H9 (cell line): ENCODE measurements at regions not wholly inside any gene's neighbourhood (a gene's known extent, or its start where the extent isn't known, plus 50 kb on each side); places are given as distances from the start of the nearest gene placed in this dataset.

ENCODE experiments used
- DNase-seq: peaks from one replicate; pipeline ENCODE4 v3.0.0-alpha.2; 2017
- H2AFZ ChIP-seq: one replicate; pipeline ENCODE4 v1.6.1; 2013; ENCODE audit warnings: mild to moderate bottlenecking, low read length, control low read depth, moderate library complexity
- H2AK5ac ChIP-seq: 2 replicates; pipeline ENCODE4 v1.6.1; 2013; ENCODE audit warnings: low read length, control low read depth, mixed read lengths; ENCODE audit not compliant: insufficient read length
- H2BK120ac ChIP-seq: one replicate; pipeline ENCODE4 v1.6.1; 2013; ENCODE audit warnings: low read depth, mild to moderate bottlenecking, low read length, control low read depth, inconsistent platforms; ENCODE audit not compliant: poor library complexity, severe bottlenecking
- H2BK12ac ChIP-seq: 2 replicates; pipeline ENCODE4 v1.6.1; 2013; ENCODE audit warnings: low read length, control low read depth, mixed read lengths, low read depth; ENCODE audit not compliant: insufficient read length
- H2BK15ac ChIP-seq: 2 replicates; pipeline ENCODE4 v1.6.1; 2013; ENCODE audit warnings: low read depth, low read length, control low read depth
- H2BK20ac ChIP-seq: one replicate; pipeline ENCODE4 v1.6.1; 2013; ENCODE audit warnings: low read depth, mild to moderate bottlenecking, low read length, control low read depth, inconsistent platforms; ENCODE audit not compliant: poor library complexity, severe bottlenecking
- H2BK5ac ChIP-seq: 2 replicates; pipeline ENCODE4 v1.6.1; 2013; ENCODE audit warnings: low read length, control low read depth, mixed read lengths; ENCODE audit not compliant: insufficient read length
- H3K14ac ChIP-seq: 2 replicates; pipeline ENCODE4 v1.6.1; 2013; ENCODE audit warnings: low read length, control low read depth; ENCODE audit not compliant: insufficient read depth
- H3K18ac ChIP-seq: 2 replicates; pipeline ENCODE4 v1.6.1; 2013; ENCODE audit warnings: low read depth, mild to moderate bottlenecking, mixed read lengths, low read length, control low read depth; ENCODE audit not compliant: insufficient read length
- H3K23ac ChIP-seq: 2 replicates; pipeline ENCODE4 v1.6.1; 2013; ENCODE audit warnings: low read length, control low read depth, mixed read lengths, low read depth; ENCODE audit not compliant: insufficient read length
- H3K23me2 ChIP-seq: 2 replicates; pipeline ENCODE4 v1.6.1; 2013; ENCODE audit warnings: low read depth, mild to moderate bottlenecking, mixed read lengths, low read length, control low read depth; ENCODE audit not compliant: insufficient read length, poor library complexity, severe bottlenecking
- H3K27ac ChIP-seq: 2 replicates; pipeline ENCODE4 v1.5.1; 2013; ENCODE audit warnings: low read length, control low read depth, mixed read lengths, low read depth; ENCODE audit not compliant: insufficient read length
- H3K27me3 ChIP-seq: 2 replicates; pipeline ENCODE4 v1.6.1; 2013; ENCODE audit warnings: low read length, control low read depth, inconsistent platforms; ENCODE audit not compliant: insufficient read depth
- H3K4ac ChIP-seq: 2 replicates; pipeline ENCODE4 v1.6.1; 2013; ENCODE audit warnings: low read depth, mild to moderate bottlenecking, control low read depth, inconsistent platforms, low read length, moderate library complexity
- H3K4me1 ChIP-seq: 2 replicates; pipeline ENCODE4 v1.6.1; 2013; ENCODE audit warnings: low read length, control low read depth, inconsistent platforms; ENCODE audit not compliant: insufficient read depth
- H3K4me2 ChIP-seq: 2 replicates; pipeline ENCODE4 v1.6.1; 2013; ENCODE audit warnings: low read length, control low read depth, mixed read lengths; ENCODE audit not compliant: insufficient read length, insufficient read depth
- H3K56ac ChIP-seq: 2 replicates; pipeline ENCODE4 v1.6.1; 2013; ENCODE audit warnings: low read depth, mild to moderate bottlenecking, mixed read lengths, low read length, control low read depth; ENCODE audit not compliant: insufficient read length
- H3K79me1 ChIP-seq: 2 replicates; pipeline ENCODE4 v1.6.1; 2013; ENCODE audit warnings: low read depth, mild to moderate bottlenecking, moderate library complexity, low read length, control low read depth, inconsistent platforms; ENCODE audit not compliant: insufficient read depth, poor library complexity, severe bottlenecking
- H3K79me2 ChIP-seq: 2 replicates; pipeline ENCODE4 v1.6.1; 2013; ENCODE audit warnings: low read length, control low read depth, inconsistent platforms; ENCODE audit not compliant: insufficient read depth
- H3K9ac ChIP-seq: 2 replicates; pipeline ENCODE4 v1.6.1; 2013; ENCODE audit warnings: low read length, control low read depth, mixed read lengths; ENCODE audit not compliant: insufficient read length; ENCODE audit errors: extremely low read depth
- H3K9me3 ChIP-seq: one replicate; pipeline ENCODE4 v1.6.1; 2013; ENCODE audit warnings: low read depth, low read length, inconsistent platforms; ENCODE audit not compliant: control insufficient read depth
- H3T11ph ChIP-seq: one replicate; pipeline ENCODE4 v1.6.1; 2013; ENCODE audit warnings: mild to moderate bottlenecking, low read length, control low read depth, inconsistent platforms
- H4K20me1 ChIP-seq: one replicate; pipeline ENCODE4 v1.6.1; 2013; ENCODE audit not compliant: control insufficient read depth, insufficient read length, insufficient read depth
- H4K5ac ChIP-seq: 2 replicates; pipeline ENCODE4 v1.6.1; 2013; ENCODE audit warnings: low read depth, mild to moderate bottlenecking, mixed read lengths, low read length, control low read depth; ENCODE audit not compliant: insufficient read length
- H4K8ac ChIP-seq: replicated peaks from 2 replicates; pipeline ENCODE4 v1.6.1; 2013; ENCODE audit warnings: low read length, control low read depth, mixed read lengths, low read depth; ENCODE audit not compliant: insufficient read length
- H4K91ac ChIP-seq: 2 replicates; pipeline ENCODE4 v1.6.1; 2013; ENCODE audit warnings: low read depth, mild to moderate bottlenecking, moderate library complexity, mixed read lengths, low read length, control low read depth; ENCODE audit not compliant: insufficient read length
- H3K27ac Mint-ChIP-seq, 3 experiments: 2 replicates in 2 of 3; 3 replicates in 1 of 3; pipeline ENCODE4 v1.8.0; 2020 to 2021; ENCODE audit warnings: mixed read lengths in 3 of 3, mild to moderate bottlenecking in 1 of 3, moderate library complexity in 1 of 3
- H3K27me3 Mint-ChIP-seq: 2 replicates; pipeline ENCODE4 v1.8.0; 2021; ENCODE audit warnings: low read depth, mild to moderate bottlenecking, moderate library complexity, mixed read lengths
- H3K36me3 Mint-ChIP-seq, 3 experiments: 2 replicates in 2 of 3; 3 replicates in 1 of 3; pipeline ENCODE4 v1.8.0; 2020 to 2021; ENCODE audit warnings: low read depth in 3 of 3, mixed read lengths in 3 of 3; ENCODE audit not compliant: insufficient read depth in 1 of 3
- H3K4me1 Mint-ChIP-seq, 2 experiments: 2 replicates each; pipeline ENCODE4 v1.8.0; 2020; ENCODE audit warnings: mixed read lengths in 2 of 2
- H3K4me3 Mint-ChIP-seq, 2 experiments: 2 replicates in 1 of 2; 3 replicates in 1 of 2; pipeline ENCODE4 v1.8.0; 2020 to 2021; ENCODE audit warnings: mild to moderate bottlenecking in 2 of 2, mixed read lengths in 2 of 2, moderate library complexity in 1 of 2
- H3K9me3 Mint-ChIP-seq, 2 experiments: 2 replicates in 1 of 2; 3 replicates in 1 of 2; pipeline ENCODE4 v1.8.0; 2020; ENCODE audit warnings: mild to moderate bottlenecking in 2 of 2, mixed read lengths in 2 of 2, moderate library complexity in 1 of 2
- CTCF ChIP-seq: fragments of 200-600 bp; sonication (generic); conservative IDR thresholded peaks from 3 replicates; pipeline ENCODE4 v1.8.0; 2021; ENCODE audit warnings: antibody characterized with exemption, mild to moderate bottlenecking
- WGBS: extraction: QIAGEN DNeasy Blood & Tissue Kit; methylation state at CpG from one replicate; pipeline ENCODE4 v1.1.7; 2013; ENCODE audit warnings: missing lambda C conversion rate, low lambda C conversion rate, mixed read lengths; ENCODE audit not compliant: insufficient read length; ENCODE audit errors: extremely low coverage; 5-methylcytosine and 5-hydroxymethylcytosine counted together

DNA sequence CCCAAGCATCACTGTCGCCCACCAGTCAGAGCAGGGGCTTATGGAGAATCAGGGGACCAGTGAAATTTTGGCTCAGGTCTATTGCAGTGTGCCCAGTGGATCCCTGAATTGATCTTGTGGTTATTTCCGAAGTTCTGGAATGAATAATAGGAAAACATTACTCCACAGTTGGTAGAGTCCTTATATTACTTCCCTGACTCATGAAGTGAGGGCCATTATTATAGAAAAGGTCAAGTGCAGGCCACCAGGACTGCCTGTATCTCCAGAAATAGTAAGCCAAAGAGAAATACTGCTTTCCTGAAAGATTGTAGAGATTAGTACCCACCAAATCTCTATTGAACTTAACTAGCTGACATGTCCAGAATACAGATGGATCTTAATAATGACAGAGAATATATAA, 335.0 kb downstream of the NPR3 start:
- Mint-ChIP-seq H3K4me1 (peaks cover 0 to 4% of the 10 kb centered on the region in 2 experiments; a peak in 1 of 4 replicates), H3K36me3 (peaks cover 2 to 4% (median 4%) of the 10 kb centered on the region in 3 experiments; a peak in 3 of 7 replicates), H3K9me3 (peaks cover 3 to 4% of the 10 kb centered on the region in 2 experiments), H3K4me3 (no peak overlapping the region), H3K27me3 (no peaks in the 10 kb centered on the region), H3K27ac (no peak overlapping the region)
- DNase-seq: no peak
- H4K91ac ChIP-seq: no peak overlapping the region
- H4K5ac ChIP-seq: no peak overlapping the region
- no peak overlapping the region for H3K18ac ChIP-seq
- no peak overlapping the region for H2BK12ac ChIP-seq
- no peak overlapping the region for H3K14ac ChIP-seq
- H2BK120ac ChIP-seq: no peak overlapping the region
- no peaks in the 10 kb centered on the region for H3K9me3 ChIP-seq
- H2AFZ ChIP-seq: no peak overlapping the region
- no peak overlapping the region for H2BK5ac ChIP-seq
- no peaks in the 10 kb centered on the region for H3K79me1 ChIP-seq
- H3T11ph ChIP-seq: no peak overlapping the region
- H3K23me2 ChIP-seq: no peaks in the 10 kb centered on the region
- no peaks in the 10 kb centered on the region for H4K20me1 ChIP-seq
- H2BK20ac ChIP-seq: no peak overlapping the region
- no peak overlapping the region for H2AK5ac ChIP-seq
- no peak overlapping the region for H3K27ac ChIP-seq
- WGBS: no CpG with 5 or more reads among the region's 2 CpGs
- TF ChIP-seq CTCF: no peak
- H3K79me2 ChIP-seq: no peaks in the 10 kb centered on the region
- H3K4me2 ChIP-seq: no peak overlapping the region
- H3K23ac ChIP-seq: no peak overlapping the region
- no peaks in the 10 kb centered on the region for H3K4me1 ChIP-seq
- H3K27me3 ChIP-seq: no peaks in the 10 kb centered on the region
- no peak overlapping the region for H3K4ac ChIP-seq
- no peak overlapping the region for H3K9ac ChIP-seq
- H2BK15ac ChIP-seq: no peak overlapping the region
- H3K56ac ChIP-seq: no peak overlapping the region
- H4K8ac ChIP-seq: no peak overlapping the region
